CD4-positive, alpha-beta T cell (primary cell): ENCODE measurements at regions not wholly inside any gene's neighbourhood (a gene's known extent, or its start where the extent isn't known, plus 50 kb on each side); places are given as distances from the start of the nearest gene placed in this dataset.

ENCODE experiments used
- ATAC-seq: fragments of 200-7000 bp; cut with Tn5 transposase; one replicate; pipeline ENCODE4 v1.10.0; 2022; ENCODE audit warnings: mild to moderate bottlenecking; ENCODE audit not compliant: poor library complexity
- CTCF ChIA-PET: fragments of 350-600 bp; sonication (Branson Sonifier 250); formaldehyde crosslinking; loops from one replicate; lab custom pipeline; 2021; ENCODE audit warnings: antibody characterized with exemption, inconsistent platforms; lab: Charles Lee
- POLR2A ChIA-PET: fragments of 350-600 bp; sonication (Branson Sonifier 250); formaldehyde crosslinking; loops from one replicate; lab custom pipeline; 2021; ENCODE audit warnings: antibody characterized with exemption, inconsistent platforms; lab: Charles Lee
- DNase-seq, 14 experiments: peaks; one replicate each; pipeline ENCODE4 v3.0.0-alpha.2; 2013 to 2020; ENCODE audit warnings: mixed read lengths in 2 of 14
- H3K27ac ChIP-seq, 2 donors: one replicate each; pipeline versions ENCODE4 v1.5.1 to v1.7.0; 2013; ENCODE audit warnings: low read length in 2 of 2, low read depth in 1 of 2, mild to moderate bottlenecking in 1 of 2
- H3K27me3 ChIP-seq, 2 experiments: 1 replicate in 1 of 2; 2 replicates in 1 of 2; pipeline versions ENCODE4 v1.6.1 to v1.7.0; 2013; ENCODE audit warnings: low read length in 2 of 2, control low read depth in 1 of 2, mild to moderate bottlenecking in 1 of 2, moderate library complexity in 1 of 2; ENCODE audit not compliant: insufficient read depth in 2 of 2, control insufficient read depth in 1 of 2
- H3K36me3 ChIP-seq: one replicate; pipeline ENCODE4 v1.6.1; 2013; ENCODE audit warnings: low read length, control low read depth; ENCODE audit not compliant: insufficient read depth
- H3K4me1 ChIP-seq: one replicate; pipeline ENCODE4 v1.6.1; 2013; ENCODE audit warnings: low read length, control low read depth; ENCODE audit not compliant: insufficient read depth
- H3K4me3 ChIP-seq: one replicate; pipeline ENCODE4 v1.5.1; 2013; ENCODE audit warnings: mild to moderate bottlenecking, low read length, moderate library complexity
- H3K9me3 ChIP-seq, 2 experiments: 1 replicate in 1 of 2; 2 replicates in 1 of 2; pipeline versions ENCODE4 v1.6.1 to v1.7.0; 2013; ENCODE audit warnings: low read length in 2 of 2, mild to moderate bottlenecking in 2 of 2, control low read depth in 1 of 2, moderate library complexity in 1 of 2; ENCODE audit not compliant: control insufficient read depth in 1 of 2, insufficient read depth in 1 of 2
- H3K27ac Mint-ChIP-seq: one replicate; pipeline ENCODE4 v1.8.0; 2020; ENCODE audit warnings: mixed read lengths
- H3K27me3 Mint-ChIP-seq: one replicate; pipeline ENCODE4 v1.8.0; 2021; ENCODE audit warnings: mixed read lengths
- H3K36me3 Mint-ChIP-seq: one replicate; pipeline ENCODE4 v1.8.0; 2021; ENCODE audit warnings: low read depth, mixed read lengths
- H3K4me1 Mint-ChIP-seq: one replicate; pipeline ENCODE4 v1.8.0; 2021; ENCODE audit warnings: low read depth, mixed read lengths
- H3K4me3 Mint-ChIP-seq: one replicate; pipeline ENCODE4 v1.8.0; 2020; ENCODE audit warnings: mild to moderate bottlenecking, mixed read lengths
- H3K9me3 Mint-ChIP-seq: one replicate; pipeline ENCODE4 v1.8.0; 2020; ENCODE audit warnings: mixed read lengths
- CTCF ChIP-seq: fragments of 200-600 bp; IDR thresholded peaks from one replicate; pipeline ENCODE4 v1.8.0; 2022; ENCODE audit warnings: antibody characterized with exemption, mild to moderate bottlenecking
- intact Hi-C, 2 experiments: fragments of 100-400 bp; cut with DNase I in 1 of 2; cut with micrococcal nuclease in 1 of 2; formaldehyde crosslinking; loops; one replicate each; pipeline versions ENCODE4 v1.15.1 to v1.9.0; 2023 to 2025; cut with DNase I, micrococcal nuclease

- Histone ChIP-seq H3K4me1 (no peaks in the 10 kb centered on the region), H3K4me3 (no peak overlapping the region), H3K27ac (no peak overlapping the region), H3K27me3 (no peaks in the 10 kb centered on the region), H3K9me3 (peaks cover 7 to 28% of the 10 kb centered on the region in 2 experiments), H3K36me3 (no peaks in the 10 kb centered on the region)
- intact Hi-C loops = no loop called here
- ChIA-PET CTCF (no interaction called here), POLR2A (no interaction called here)
- TF ChIP-seq CTCF = no peak
- Mint-ChIP-seq H3K27me3 (peaks cover 24% of the 10 kb centered on the region), H3K36me3 (no peaks in the 10 kb centered on the region), H3K4me3 (no peak overlapping the region), H3K4me1 (no peaks in the 10 kb centered on the region), H3K27ac (no peak overlapping the region), H3K9me3 (peaks cover 3% of the 10 kb centered on the region)
- no peak for DNase-seq
- no peak for ATAC-seq
These were observed 156.5 kb upstream of the OLIG3 start for GRCh38 chr6:137650720-137651119.

- Mint-ChIP-seq H3K4me1 (no peaks in the 10 kb centered on the region), H3K27me3 (peaks cover 22% of the 10 kb centered on the region), H3K36me3 (no peaks in the 10 kb centered on the region), H3K27ac (no peak overlapping the region), H3K9me3 (peaks cover 3% of the 10 kb centered on the region), H3K4me3 (no peak overlapping the region)
- Histone ChIP-seq H3K4me3 (no peak overlapping the region), H3K9me3 (peaks cover 7 to 32% of the 10 kb centered on the region in 2 experiments), H3K27me3 (no peaks in the 10 kb centered on the region), H3K4me1 (no peaks in the 10 kb centered on the region), H3K27ac (no peak overlapping the region), H3K36me3 (no peaks in the 10 kb centered on the region)
- ChIA-PET CTCF (interaction anchor here (1.2 kb wide), 1 partner anchor 557 kb away, joined by 3 read pairs; no protein-coding TSS in a partner anchor), POLR2A (no interaction called here)
- TF ChIP-seq CTCF = no peak
- no peak for DNase-seq
- no peak for ATAC-seq
- intact Hi-C loops = no loop called here
These were observed 157.0 kb upstream of the OLIG3 start for GRCh38 chr6:137651178-137651577.

- intact Hi-C loops = no loop called here
- Mint-ChIP-seq H3K36me3 (no peaks in the 10 kb centered on the region), H3K27ac (no peak overlapping the region), H3K9me3 (peaks cover 3% of the 10 kb centered on the region), H3K27me3 (peaks cover 17% of the 10 kb centered on the region), H3K4me1 (no peaks in the 10 kb centered on the region), H3K4me3 (no peak overlapping the region)
- TF ChIP-seq CTCF = no peak
- Histone ChIP-seq H3K4me1 (no peaks in the 10 kb centered on the region), H3K27ac (no peak overlapping the region), H3K27me3 (no peaks in the 10 kb centered on the region), H3K9me3 (peaks cover 11 to 38% of the 10 kb centered on the region in 2 experiments), H3K4me3 (no peak overlapping the region), H3K36me3 (no peaks in the 10 kb centered on the region)
- ChIA-PET POLR2A (no interaction called here), CTCF (interaction anchor here (1.2 kb wide), 1 partner anchor 557 kb away, joined by 3 read pairs; no protein-coding TSS in a partner anchor)
- DNase-seq (no peak), ATAC-seq (no peak)
These were observed 157.6 kb upstream of the OLIG3 start for GRCh38 chr6:137651591-137652335.
